DMS53 (cell line): ENCODE measurements at regions not wholly inside any gene's neighbourhood (a gene's known extent, or its start where the extent isn't known, plus 50 kb on each side); places are given as distances from the start of the nearest gene placed in this dataset.

ENCODE experiments used
- DNase-seq: peaks from one replicate; lab custom pipeline; 2025; lab: John Stamatoyannopoulos, UW

GRCh38 chr3:135740211-135740610 lies 225.3 kb upstream of the PPP2R3A start:
- no peak for DNase-seq

- no peak for DNase-seq
Measured at GRCh38 chr3:135740751-135741150, 224.8 kb upstream of the PPP2R3A start.

GRCh38 chr3:135751991-135752390 lies 213.5 kb upstream of the PPP2R3A start:
- DNase-seq = no peak

- no peak for DNase-seq
Measured at GRCh38 chr3:135752851-135753250, 212.7 kb upstream of the PPP2R3A start.

- no peak for DNase-seq
Measured at GRCh38 chr3:135753506-135753905, 212.0 kb upstream of the PPP2R3A start.

GRCh38 chr3:135755330-135756105 lies 210.0 kb upstream of the PPP2R3A start:
- no peak for DNase-seq

- DNase-seq = no peak
Measured at GRCh38 chr3:135756106-135756668, 209.3 kb upstream of the PPP2R3A start.

GRCh38 chr3:135757421-135757820 lies 208.1 kb upstream of the PPP2R3A start:
- DNase-seq = no peak

GRCh38 chr3:135758961-135759360 lies 206.6 kb upstream of the PPP2R3A start:
- DNase-seq = no peak

- no peak for DNase-seq
Measured at GRCh38 chr3:135759651-135760050, 205.9 kb upstream of the PPP2R3A start.

- DNase-seq = no peak
Measured at GRCh38 chr3:135760581-135760980, 204.9 kb upstream of the PPP2R3A start.

- peak; percentile 9 for DNase-seq
Measured at GRCh38 chr3:135762188-135762856, 203.2 kb upstream of the PPP2R3A start.

GRCh38 chr3:135766115-135766514 lies 199.4 kb upstream of the PPP2R3A start:
- no peak for DNase-seq

- DNase-seq = no peak
Measured at GRCh38 chr3:135771760-135772159, 193.8 kb upstream of the PPP2R3A start.

- no peak for DNase-seq
Measured at GRCh38 chr3:135779024-135779423, 186.5 kb upstream of the PPP2R3A start.

GRCh38 chr3:135779590-135780235 lies 185.8 kb upstream of the PPP2R3A start:
- no peak for DNase-seq

- no peak for DNase-seq
Measured at GRCh38 chr3:135781026-135781815, 184.3 kb upstream of the PPP2R3A start.

- no peak for DNase-seq
Measured at GRCh38 chr3:135784557-135784956, 181.0 kb upstream of the PPP2R3A start.

- DNase-seq = no peak
Measured at GRCh38 chr3:135788146-135788545, 177.4 kb upstream of the PPP2R3A start.

GRCh38 chr3:135788978-135789377 lies 176.6 kb upstream of the PPP2R3A start:
- DNase-seq = no peak

GRCh38 chr3:135792174-135792573 lies 173.4 kb upstream of the PPP2R3A start:
- DNase-seq = no peak
